GM18858 (cell line): ENCODE measurements at regions not wholly inside any gene's neighbourhood (a gene's known extent, or its start where the extent isn't known, plus 50 kb on each side); places are given as distances from the start of the nearest gene placed in this dataset.
"Not testable (repeated sequence)": the region's sequence is repeated elsewhere in the genome, so short reads cannot be mapped to it uniquely, and the experiment has no call there.

Source experiments
- ATAC-seq: cut with Tn5 transposase; IDR thresholded peaks from one replicate; pipeline ENCODE4 v1.9.1; 2021; ENCODE audit not compliant: unreplicated experiment

DNA sequence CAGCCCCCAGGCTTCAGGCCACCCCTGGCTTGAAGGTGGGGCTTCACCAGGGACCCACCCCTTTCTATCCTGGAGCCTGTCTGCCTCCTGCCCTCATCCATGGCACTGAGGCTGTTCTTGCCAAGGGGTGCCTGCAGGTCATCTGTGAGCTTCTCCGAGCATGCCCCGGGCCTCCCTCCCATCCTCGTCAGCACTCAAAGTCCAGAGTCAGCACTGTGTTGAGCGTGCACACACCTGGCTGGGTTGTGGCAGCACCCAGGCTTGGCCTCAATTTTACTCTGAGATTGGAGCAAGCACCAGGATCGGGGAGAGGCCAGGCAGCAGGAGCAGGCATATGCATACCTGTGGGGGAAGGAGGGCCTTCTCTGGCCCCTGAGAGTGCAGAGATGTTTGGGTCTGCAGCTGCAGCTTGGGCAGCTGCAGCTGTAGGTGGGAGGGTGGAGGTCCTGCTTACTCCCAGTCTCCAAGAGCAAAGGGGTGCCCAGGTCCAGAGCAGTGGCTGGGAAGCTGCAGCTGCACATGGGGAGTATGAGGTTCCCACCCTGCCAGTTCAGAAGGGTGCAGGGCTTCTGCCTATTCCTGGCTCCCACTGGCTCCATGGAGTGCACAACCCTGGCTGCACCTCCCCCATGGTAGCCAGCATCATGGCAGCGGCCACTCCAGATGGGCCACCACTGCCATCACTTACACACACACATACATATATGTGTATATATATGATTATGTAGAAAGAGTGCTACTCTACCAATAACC, 488.7 kb downstream of the JRKL start:
- ATAC-seq: no peak

GRCh38 chr11:96882622-96883021, 492.8 kb downstream of the JRKL start:
- not testable (repeated sequence) for ATAC-seq

DNA sequence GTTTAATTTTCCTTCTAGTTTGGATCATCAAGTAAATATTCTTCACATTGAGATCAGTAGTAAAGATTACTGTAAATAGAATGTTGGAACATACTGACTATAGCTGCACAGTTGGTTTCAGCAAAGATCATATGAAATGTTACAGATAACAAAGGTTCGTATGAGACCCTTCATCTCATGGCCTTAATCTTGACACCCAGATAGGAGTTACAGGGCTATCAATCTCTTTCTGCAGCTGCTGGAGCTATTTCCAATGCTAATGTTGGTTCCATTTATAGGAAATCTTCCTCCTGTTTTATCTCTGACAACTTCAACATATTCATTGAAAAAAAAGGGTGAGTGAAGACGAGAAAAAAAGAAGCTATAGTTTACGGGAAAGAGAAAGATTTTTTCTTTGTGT, 495.6 kb downstream of the JRKL start:
- ATAC-seq: no peak

DNA sequence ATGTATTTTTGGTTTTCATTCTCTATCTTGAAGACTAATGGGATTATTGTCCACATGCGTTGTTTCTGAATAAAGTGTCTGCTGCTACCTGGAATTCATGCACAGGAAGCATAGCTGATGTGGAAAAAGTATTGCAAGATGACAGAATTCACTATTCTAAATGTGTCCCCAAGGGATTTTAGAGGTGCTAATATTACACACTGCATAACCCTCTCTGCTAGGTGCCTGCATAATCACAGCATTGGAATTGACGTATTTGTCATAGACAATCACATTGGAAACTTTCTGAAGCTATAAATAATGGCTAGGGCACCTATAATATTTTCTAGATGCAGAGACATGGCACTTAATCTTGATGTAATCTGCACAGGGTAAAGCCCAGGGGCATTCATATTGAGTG, 496.1 kb downstream of the JRKL start:
- no peak for ATAC-seq

- no peak for ATAC-seq
Measured at GRCh38 chr11:96893988-96894387, 504.2 kb downstream of the JRKL start.

- ATAC-seq: no peak
Measured at GRCh38 chr11:96894587-96894986, 504.8 kb downstream of the JRKL start.

DNA sequence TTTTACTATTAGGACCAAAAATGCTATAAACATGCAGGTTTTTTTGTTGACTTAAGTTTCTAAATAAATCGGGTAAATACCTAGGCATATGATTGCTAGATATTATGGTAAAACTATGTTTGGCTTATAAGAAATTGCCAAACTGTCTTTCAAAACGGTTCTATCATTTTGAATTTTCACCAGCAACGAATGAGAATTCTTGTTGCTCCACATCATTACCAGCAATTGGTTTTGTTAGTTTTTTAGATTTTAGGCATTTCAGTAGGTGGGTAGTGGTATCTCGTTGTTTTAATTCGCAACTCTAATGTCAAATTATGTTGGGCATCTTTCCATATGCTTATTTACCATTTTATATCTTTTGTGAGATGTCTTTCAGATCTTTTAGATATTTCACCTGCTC, 510.2 kb downstream of the JRKL start:
- ATAC-seq: no peak

DNA sequence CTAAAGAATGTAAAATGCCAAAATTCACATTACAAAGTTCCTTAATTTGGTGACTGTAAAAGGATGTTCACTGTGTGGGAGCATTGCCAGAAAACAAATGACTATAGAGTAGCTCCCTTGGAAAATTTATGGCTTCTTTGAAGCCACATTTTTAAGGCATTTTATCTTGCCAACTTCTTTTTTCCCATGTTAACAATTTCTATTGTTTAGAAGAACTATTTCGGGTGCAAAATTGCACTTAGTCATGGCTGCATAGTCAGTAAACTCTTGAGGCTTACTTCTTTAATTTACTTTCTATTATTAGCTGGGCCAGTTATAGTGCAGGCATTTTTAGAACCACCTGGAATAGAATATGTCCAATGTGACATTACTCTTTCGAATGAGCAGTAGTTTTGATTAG, 515.3 kb downstream of the JRKL start:
- ATAC-seq: no peak

GRCh38 chr11:96905663-96906062, 515.9 kb downstream of the JRKL start:
- ATAC-seq: no peak

- no peak for ATAC-seq
Measured at GRCh38 chr11:96906476-96906875, 516.7 kb downstream of the JRKL start.

GRCh38 chr11:96925862-96926261, 536.0 kb downstream of the JRKL start:
- no peak for ATAC-seq

DNA sequence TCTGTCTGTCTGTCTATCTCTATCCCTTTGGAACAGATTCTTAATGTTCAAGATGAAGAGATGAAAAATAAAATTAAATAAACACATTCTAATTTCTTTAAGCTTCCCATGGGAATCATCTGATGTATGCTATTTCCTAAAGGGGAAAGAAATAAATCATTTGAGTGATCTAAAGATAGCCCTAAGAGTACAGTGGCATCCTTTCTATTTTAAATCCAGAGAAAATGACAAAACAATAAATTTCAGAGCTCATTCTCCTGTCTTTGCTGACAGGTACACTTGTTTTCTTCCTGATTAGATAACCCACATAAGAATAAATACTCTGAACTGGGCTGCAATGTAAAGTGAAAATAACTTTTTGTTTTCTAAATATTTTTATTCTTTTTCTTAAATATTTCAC, 550.4 kb downstream of the JRKL start:
- ATAC-seq: no peak

DNA sequence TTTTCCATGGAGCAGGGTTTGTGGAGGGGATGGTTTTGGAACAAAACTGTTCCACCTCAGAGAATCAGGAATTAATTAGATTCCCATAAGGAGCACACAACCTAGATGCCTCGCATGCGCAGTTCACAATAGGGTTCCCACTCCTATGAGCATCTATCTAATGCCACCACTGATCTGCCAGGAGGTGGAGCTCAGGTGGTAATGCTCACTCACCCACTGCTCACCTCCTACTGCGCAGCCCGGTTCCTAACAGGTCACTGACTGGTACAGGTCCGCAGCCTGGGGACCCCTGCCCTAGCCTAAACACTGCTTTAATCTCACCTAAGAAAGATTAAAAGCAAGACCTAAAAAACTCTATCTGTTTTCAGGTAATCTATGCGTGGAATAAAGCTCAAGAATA, 553.0 kb downstream of the JRKL start:
- ATAC-seq: no peak

- ATAC-seq: no peak
Measured at GRCh38 chr11:96943970-96944369, 554.2 kb downstream of the JRKL start.

- no peak for ATAC-seq
Measured at GRCh38 chr11:96948066-96948465, 558.3 kb downstream of the JRKL start.

DNA sequence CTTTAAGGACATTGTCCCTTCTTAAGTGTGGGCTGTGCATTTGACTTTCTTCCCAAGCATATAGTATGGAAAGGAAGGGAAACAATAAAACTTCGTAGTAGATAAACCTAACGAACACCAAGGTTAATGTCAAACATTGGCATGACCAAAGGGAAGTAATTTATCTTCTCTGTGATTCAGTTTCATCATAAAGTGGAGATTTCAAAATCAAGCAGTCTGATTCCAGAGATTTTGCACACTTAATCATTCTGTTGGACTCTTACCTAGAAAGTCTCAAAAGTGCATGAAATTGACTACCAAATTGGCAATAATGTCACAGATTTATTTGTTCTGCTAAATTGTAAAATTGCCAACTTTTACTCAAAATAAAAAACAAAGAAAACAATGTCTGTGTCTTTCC, 559.7 kb downstream of the JRKL start:
- no peak for ATAC-seq

DNA sequence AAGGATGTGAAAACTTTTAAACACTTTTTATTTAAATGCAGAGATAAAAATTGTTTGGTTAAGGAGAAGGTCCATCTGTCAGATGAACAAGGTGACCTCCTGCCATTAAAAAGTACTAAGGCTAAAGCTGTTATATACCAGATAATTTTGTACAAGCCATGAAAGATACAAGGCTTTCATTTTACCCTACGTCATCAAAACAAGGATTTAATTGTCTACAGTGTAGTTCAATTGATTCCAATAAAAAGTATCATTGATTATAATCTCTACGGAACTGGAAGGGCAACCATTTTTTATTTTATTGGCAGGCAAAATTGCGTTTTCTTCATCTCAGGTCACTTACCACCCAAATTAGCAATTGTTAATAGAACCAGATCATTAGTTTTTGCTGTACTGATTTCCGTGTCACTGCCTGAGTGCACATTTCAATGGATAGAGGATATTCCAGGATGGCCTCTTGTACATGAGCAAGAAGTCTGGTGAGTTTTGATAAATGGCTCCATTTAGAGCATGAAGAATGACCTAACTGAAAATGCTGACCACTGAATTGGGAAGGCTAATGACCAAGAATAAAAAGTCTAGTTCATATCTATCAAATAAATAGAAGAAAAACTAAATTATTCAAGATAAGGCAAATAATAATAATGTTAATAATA, 564.9 kb downstream of the JRKL start:
- no peak for ATAC-seq

DNA sequence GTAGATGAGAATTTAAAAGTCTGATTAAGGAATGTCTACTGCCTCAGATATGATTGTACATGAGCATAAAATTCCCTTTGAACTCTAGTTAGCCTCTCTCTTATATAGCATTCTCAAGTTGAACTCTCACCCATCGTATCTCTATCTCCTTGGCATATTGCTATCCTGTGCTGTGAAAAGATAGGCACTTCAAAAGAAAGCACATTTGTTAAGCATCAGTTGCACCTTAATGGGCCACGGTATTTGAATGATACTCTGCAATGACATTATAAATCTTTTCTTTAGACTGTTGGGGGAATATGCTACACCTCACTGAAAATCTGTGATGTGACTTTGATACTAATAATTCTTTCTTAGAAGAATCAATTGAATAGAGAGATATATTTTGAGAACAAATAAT, 570.7 kb downstream of the JRKL start:
- no peak for ATAC-seq

DNA sequence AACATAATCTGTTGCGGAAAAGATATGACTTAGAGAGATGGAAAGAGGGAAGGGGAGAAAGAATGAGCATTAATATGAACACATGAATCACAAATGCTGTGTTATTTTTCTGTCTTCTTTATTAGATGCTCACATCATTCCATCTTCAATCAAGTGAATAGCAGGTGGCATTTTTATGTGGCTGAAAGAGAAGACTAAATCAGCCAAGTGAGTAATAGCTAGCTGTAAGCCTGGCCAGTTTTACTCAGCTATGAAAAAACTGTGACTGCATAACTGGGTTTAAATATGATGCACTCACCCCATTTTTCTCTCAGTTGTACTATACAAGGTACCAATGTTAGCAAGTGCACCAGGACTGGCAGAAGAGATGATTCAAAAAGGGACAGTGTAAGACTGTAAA, 571.1 kb downstream of the JRKL start:
- no peak for ATAC-seq

GRCh38 chr11:96961931-96962330, 572.1 kb downstream of the JRKL start:
- no peak for ATAC-seq

GRCh38 chr11:96963375-96963774, 573.6 kb downstream of the JRKL start:
- ATAC-seq: no peak

- no peak for ATAC-seq
Measured at GRCh38 chr11:96964661-96965060, 574.8 kb downstream of the JRKL start.

DNA sequence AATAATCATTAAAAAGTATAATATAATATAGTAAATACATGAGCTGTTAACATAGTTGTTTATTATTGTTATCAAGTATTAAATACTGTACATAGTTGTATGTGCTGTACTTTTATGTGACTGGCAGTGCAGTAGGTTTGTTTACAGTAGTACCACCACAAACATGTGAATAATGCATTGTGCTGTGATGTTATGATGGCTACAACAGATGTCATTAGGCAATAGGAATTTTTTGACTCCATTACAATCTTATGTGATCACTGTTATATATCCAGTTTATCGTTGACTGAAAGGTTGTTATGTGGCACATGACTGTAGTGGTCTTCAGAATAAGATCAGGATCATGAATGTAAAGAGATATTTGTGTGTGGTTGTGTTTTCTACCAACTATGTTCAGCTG, 577.8 kb downstream of the JRKL start:
- no peak for ATAC-seq
